HG03039 (cell line): ENCODE measurements at regions not wholly inside any gene's neighbourhood (a gene's known extent, or its start where the extent isn't known, plus 50 kb on each side); places are given as distances from the start of the nearest gene placed in this dataset.

Experiments
- ATAC-seq: cut with Tn5 transposase; IDR thresholded peaks from one replicate; pipeline ENCODE4 v1.9.1; 2021; ENCODE audit warnings: mild to moderate bottlenecking, moderate library complexity; ENCODE audit not compliant: unreplicated experiment

DNA sequence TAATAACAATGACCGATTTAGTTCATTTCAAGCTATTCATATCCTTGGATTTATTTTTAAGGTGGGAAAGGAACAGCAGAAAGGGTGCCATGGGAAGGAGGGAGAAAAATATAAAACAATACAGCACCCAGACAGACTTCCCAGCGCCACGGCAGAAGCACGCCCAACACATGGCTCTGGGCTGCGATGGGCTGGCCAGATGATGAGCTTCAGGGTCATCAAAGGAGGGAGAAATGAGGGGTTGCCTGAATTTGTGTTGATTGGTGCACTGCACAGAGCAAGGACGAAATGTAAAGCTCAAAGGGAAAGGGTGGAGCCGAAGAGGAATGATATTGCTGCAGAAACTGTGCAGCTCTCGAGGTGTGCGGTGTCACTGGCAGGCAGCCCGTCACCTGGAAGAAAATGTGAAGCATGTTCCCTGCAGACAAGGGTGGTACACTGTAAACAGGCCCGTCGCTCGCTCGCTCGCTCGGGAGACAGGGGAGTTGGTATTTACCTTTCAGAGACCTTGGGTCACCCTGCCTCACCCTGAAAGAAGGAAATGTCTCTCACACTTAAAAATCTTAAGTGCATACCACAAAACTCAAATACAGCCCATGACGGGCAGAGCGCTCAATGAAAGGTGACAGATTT lies 195.5 kb upstream of the CTAGE1 start:
- ATAC-seq: no peak

DNA sequence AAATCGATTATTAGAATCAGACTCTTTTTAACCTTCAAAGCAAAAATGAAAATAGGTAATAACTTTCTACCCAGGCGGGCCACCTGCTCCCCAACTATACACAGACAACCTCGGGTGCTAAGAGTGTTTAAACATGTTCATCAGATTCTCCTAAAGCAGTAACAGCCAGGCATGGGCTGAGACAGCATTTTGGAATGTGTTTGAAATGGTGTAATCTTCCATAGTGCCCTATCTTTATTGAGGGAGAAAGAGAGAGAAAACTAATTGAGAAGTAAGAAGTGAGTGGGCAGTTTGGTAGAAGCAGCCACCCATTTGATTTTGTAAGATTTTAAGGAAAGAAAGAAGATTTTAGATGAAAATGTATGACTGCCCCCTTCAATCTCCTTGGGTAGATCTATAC lies 196.1 kb upstream of the CTAGE1 start:
- ATAC-seq: no peak

DNA sequence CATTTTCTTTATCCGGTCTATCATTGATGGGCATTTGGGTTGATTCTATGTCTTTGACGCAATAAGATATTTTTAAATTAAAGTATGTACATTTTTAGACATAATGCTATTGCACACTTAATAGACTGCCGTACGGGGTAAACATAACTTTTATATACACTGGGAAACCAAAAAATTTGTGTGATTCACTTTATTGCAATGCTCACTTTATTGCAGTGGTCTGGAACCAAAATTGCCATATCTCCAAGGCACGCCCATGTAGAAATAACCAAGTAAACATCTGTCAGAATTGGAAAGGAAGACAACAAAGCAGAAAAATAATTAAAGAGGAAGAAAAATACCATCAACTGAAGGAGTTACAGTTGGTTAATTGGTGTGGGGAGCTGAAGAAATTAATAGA lies 205.8 kb upstream of the CTAGE1 start:
- no peak for ATAC-seq

DNA sequence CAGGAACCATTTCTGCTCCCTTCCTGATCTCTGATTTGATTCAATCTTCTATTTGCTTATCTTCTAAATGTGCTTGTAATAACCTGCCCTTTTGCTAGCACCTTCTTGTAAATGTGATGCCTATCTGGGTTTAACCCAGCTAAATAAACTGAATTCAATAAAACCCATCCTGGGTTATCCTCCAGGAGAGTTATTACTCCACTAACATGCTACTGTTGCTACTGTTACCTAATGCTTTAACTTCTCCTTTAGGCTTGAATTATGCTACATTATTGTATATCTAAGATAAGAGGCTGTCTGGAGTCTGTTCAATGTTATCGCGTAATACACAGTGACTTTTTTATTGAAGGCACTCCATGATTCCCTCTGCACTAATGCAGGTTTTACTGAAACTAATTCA lies 206.5 kb upstream of the CTAGE1 start:
- ATAC-seq: no peak

DNA sequence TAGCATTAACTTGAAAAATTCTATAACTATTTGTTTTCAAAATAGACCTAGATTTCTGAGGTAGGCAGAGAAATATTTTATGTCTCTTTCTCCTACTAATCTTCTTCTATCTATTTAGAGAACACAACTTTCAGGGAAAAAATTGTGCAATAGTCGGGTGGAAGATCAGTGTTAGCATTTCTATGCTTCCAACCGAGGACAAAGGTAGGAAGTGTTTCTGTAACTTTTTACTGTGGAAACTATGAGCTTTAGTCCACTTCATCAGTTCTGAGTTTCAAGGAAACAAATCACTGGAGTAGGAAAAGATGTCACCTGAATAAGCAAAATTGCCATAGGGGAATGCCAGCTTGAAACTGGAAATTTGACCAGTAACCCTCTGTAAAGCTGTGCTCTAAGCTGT lies 207.7 kb upstream of the CTAGE1 start:
- no peak for ATAC-seq

DNA sequence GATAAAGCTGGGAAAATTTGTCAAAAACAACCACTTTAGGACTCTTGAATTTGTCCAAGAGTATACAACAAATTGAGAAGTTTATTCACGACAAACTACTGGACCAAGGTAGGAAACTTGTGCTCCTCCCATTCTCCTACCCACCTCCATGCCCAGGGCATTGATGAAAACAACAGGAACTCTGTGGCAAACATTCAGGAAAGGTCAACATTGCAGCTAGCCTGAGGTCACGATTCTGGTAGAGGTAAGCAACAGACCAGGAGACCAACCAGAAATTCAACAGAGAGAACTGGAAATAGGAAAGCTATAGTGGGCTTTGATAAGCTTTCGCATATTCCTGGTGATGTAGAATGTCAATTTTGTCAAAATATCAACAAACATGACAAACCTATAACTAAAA lies 209.1 kb upstream of the CTAGE1 start:
- no peak for ATAC-seq

DNA sequence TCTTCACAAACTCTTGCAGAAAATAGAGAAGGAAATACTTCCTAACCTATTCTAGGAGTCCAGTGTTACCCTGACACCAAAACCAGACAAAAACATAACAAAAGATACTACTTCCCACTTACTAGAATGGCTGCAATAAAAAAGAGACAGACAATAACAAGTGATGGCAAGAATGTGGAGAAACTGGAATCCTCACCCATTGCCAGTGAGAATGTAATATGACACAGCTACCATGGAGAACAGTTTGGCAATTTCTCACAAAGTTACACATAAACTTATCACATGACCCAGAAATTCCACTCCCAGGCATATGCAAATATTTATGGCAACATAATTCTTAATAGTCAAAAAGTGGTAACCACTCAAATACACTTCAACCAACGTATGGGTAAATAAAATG lies 209.8 kb upstream of the CTAGE1 start:
- ATAC-seq: no peak

DNA sequence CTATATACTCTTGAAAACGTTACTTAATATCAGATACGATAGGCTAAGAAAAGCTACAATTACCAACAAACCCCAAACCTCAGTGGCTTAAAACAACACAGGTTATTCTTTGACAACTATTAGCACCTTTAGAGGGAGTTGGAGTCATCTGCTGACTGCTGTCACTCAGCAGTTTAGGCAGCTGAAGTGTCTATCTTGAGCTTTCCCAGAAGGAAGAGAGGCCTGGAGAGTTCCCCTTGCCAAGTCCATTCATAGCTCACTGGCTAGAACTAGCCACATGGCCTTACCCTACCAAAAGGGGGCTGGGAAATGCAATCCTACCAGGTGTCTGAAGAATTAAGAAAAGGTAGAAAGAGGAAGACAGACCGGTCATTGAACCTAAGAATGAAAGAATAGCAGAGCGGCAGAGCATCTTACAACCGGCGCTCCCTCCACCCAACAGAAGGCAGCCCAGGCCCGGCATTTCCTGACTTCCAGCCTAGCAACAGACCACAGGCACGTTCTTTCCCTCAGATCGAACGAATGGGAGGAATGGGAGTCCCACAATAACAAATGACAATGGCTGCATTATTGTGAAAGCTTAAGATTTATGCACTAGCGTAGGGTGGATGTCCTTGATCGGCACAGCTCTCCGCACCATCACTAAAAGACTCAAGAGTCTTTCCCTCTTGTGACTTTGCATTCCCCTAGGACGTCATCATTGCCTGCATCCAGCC lies 211.2 kb upstream of the CTAGE1 start:
- ATAC-seq: no peak

DNA sequence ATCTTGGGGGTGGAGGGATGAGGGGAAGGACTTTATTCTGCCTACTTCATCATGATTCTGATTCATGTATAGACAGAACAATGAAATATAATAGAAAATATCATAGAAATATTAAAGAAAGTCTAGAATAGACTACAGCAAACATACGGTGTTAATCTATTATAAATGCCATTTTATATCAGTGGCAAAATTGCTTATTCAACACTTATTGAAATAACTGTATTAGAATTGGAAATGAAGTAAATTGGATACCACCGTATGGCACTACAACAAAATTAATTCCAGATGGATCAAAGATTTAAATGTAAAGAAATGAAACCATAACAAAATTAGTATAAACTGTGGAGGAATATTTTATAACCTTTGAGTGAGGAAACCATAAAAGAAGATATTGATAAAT lies 213.3 kb upstream of the CTAGE1 start:
- no peak for ATAC-seq

DNA sequence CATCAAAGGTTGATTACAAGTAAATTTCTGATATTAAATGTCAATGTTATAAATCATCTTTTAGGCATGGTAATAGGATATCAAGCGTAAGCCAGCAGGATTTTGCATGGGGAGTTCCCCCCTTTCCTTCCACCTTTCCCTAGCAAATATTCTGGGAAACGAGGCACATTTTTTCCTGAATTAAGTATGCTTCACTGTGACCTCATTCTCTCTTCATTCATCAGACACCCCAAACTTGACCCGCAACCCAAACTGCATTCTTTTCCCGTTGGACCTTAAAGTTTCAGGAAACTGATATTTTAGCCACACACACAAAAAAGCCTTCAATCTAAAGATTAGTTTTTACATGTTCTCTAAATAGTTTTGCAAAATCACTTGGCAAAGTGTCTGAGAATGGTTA lies 214.5 kb upstream of the CTAGE1 start:
- no peak for ATAC-seq

DNA sequence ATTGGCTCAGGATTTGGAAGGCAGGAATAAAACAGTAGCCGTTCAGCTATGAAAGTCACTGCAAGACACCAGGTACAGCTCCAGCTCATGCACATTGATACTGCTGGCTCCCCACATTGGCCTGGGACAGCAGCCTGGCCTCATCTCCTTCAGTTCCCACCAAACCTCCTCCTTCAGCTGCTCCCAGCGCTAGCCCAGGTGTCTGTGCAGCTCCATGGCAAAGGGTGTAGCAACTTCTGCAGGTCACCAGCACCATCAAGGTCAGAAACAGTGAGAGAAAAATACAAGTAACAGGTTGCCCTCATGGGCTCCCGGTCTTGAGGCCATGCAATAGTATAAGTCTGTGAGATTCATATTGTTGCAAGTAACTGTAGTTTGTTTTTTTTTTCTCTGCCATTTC lies 216.7 kb upstream of the CTAGE1 start:
- no peak for ATAC-seq

DNA sequence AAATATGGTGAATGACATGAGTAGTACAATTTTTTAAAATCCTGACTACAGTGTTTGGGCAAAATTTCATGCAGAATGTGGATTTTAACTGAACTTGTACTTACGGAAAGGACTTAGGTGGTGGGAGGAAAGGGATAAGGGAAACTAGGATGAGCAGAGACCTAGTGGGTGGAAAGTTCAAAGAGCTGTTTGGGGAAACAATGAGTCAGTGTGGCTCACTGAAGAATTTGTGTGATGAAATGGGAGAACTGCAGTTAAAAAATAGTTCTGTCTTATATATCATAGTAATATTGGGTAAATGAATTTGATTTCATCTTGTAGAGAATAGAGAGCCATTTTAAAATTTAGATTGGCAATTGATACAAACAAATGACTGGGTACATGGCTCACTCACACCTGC lies 220.1 kb upstream of the CTAGE1 start:
- no peak for ATAC-seq

DNA sequence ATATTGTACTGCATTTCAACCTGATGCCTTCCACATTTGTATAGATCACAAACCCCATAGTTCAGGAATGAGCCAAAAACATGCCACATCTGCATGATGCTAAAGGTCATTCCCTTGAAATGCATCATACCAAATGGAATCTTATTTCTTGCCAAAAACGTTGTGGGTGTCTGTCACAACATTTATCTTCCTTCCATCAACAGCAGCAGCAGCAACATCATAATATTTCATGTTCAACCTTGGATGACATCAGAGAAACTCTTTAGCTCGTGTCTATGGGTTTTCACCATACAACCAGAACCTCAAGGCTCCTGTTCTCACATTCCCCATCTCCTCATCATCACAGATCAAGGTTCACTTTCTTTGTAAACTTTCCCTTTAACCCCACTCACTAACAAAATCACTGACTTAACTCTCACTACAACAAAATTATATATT lies 221.3 kb upstream of the CTAGE1 start:
- ATAC-seq: no peak

DNA sequence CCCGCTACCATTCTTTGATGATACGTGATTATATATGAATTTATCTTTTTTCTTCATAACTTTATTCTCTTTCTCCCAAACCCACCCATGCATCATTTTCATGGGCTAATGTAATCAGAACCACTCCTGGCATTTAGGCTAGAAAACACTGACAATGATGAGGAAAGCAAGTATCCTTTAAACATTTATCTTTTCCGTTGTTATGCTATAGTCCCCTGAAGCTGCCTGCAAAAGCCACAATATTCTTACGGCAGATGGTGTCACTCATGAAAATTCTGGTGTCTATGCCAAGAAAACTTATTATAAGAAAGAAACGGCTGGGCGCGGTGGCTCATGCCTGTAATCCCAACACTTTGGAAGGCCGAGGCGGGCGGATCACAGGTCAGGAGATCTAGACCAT lies 221.8 kb upstream of the CTAGE1 start:
- ATAC-seq: no peak

DNA sequence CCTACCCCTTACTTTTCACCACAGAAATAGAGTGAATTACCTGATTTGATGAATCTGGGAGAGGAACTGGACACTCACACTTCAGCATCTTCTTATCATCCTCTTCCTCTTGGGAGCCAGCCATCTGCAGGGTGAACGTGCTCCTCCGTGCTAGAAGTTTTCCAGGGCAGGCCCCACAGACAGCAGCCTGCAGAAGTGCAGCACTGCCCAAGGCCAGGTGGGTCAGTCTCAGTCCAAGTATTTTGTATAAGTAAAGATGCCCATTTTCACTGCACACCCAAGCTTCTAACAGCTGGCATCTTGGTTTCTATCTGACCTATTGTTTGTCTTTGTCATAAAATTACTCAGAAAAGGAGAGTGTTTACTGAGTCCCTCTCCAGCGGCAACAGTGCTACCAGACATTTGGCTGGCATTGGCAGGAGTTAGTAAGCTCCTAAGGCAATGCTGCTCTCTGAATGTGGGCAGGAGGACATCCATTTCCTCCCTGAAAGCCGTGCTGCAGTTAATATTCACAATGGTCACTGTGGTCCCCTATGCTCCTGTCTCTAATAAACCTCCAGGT lies 222.6 kb upstream of the CTAGE1 start:
- ATAC-seq: no peak

DNA sequence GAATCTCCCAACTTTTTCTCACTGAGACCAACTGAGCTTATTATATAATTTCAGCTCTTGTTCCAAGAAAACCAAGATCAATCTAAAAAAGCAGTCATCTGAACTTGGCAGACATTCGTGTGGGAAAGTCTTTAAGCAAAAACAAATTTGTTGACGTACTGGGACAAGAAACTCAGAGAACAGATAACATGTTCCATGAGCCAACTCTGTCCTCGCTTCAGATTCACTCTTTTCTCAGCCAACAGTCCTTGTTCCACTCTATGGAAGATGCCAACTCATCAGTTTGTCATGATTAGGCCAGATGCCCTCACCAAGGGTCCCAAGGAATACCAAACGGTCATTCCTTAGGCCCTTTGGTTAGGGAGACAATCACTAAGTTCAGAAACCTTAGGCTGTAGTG lies 224.2 kb upstream of the CTAGE1 start:
- no peak for ATAC-seq

DNA sequence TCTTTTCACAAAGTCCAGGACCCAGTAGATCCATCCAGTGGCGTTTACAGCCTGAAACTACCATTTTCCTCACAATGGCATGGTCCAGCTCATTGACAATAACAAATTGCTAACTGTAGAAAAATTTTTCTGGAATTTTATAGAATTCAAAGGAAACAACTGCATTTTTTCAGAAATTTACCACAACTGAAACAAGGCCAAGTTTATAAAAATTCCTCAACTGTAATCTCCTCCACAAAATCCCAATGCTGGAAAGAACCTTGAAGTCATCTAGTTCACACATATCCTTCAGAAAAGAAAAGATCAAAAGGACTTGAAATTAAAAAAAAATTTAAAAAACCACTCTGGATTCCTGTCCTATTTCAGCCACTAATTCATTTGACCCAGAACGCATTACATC lies 226.0 kb upstream of the CTAGE1 start:
- ATAC-seq: no peak

DNA sequence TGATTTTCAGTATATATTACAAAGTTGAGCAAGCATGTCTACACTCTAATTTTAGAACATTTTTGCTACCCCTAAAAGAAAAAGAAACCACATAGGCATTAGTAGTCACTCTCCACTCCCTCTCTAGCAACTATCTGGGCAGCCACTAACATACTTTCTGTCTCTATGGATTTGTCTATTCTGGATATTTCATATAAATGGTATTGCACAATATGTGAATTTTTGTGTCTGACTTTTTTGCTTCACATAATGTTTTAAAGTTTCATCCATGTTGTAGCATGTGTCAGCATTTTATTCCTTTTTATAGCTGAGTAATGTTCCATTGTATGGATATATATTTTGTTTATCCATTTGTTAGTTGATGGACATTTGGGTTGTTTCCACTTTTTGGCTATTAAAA lies 232.5 kb upstream of the CTAGE1 start:
- ATAC-seq: no peak

DNA sequence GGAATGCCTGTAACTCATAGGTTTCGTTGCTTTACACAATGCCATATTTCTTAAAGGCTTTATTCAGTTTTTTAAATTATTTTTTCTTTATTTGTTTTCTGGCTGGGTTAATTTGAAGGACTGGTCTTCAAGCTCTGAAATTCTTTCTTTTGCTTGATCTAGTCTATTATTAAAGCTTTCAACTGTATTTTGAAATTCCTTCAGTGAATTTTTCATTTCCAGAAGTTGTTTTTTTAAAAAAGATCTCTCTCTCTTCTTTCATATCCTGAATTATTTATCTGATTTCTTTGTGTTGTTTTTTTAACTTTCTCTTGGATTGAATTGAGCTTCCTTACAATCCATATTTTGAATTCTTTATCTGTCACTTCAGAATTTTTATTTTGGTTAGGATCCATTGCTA lies 239.9 kb upstream of the CTAGE1 start:
- no peak for ATAC-seq

DNA sequence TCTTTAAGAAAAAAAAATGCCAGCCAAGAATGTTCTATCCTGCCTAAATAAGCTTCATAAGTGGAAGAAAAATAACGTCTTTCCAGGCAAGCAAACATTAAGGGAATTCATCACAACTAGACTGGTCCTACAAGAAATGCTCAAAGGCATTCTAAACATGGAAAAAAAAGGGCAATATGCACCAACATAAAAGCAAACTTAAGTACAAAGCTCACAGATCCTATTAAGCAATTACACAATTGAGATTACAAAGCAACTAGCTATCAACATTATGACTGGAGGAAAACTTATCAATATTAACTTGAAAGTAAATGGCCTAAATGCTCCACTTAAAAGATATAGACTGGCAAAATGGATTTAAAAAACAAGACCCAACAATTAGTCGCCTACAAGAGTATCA lies 240.6 kb upstream of the CTAGE1 start:
- no peak for ATAC-seq

DNA sequence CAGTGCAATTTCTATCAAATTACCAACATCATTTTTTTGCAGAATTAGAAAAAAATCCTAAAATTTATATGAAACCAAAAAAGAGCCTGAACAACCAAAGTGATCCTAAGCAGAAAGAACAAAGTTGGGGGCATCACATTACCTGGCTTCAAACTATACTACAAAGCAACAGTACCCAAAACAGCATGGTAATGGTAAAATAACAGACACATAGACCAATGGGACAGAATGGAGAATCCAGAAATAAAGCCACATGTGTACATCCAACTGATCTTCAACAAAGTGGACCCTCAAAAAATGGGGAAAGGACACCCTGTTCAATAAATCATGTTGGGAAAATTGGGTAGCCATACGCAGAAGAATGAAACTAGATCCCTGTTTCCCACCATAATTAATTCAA lies 245.7 kb upstream of the CTAGE1 start:
- ATAC-seq: no peak

DNA sequence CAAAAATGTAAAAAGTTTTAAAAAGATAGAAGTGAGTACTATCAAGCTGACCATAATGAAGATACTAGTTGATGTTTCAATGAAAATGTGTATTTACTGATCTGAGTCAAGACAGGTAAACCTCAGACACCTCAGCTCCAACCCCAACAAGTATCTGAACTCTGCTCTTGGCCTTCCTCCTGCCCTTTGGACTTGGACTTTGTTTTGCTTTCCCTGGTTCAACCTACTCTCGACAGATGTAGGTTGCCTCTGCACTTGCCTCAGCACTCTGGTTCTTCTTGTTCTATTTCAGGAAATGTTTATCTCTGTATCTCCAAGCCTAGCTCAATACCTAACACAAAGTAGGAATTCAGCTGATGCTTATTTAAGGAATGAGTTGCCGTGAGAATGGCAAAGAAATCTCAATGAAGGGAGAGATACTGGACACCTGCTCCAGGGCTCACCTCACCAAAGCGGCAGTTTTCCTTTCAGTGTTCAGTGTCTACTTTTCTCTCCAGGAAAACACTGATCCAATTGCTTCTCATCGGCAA lies 248.8 kb upstream of the CTAGE1 start:
- no peak for ATAC-seq
